BLaER1 (cell line): ENCODE measurements at regions not wholly inside any gene's neighbourhood (a gene's known extent, or its start where the extent isn't known, plus 50 kb on each side); places are given as distances from the start of the nearest gene placed in this dataset.

Experiments
- H3K27ac ChIP-seq: shearing (Covaris generic); formaldehyde crosslinking; 2 replicates; pipeline ENCODE4 v1.8.1; 2022
- H3K27me3 ChIP-seq: shearing (Covaris generic); formaldehyde crosslinking; 2 replicates; pipeline ENCODE4 v1.8.1; 2022
- H3K36me3 ChIP-seq: shearing (Covaris generic); formaldehyde crosslinking; 2 replicates; pipeline ENCODE4 v1.8.1; 2022
- H3K4me1 ChIP-seq: shearing (Covaris generic); formaldehyde crosslinking; 2 replicates; pipeline ENCODE4 v1.8.1; 2022
- H3K4me2 ChIP-seq: shearing (Covaris generic); formaldehyde crosslinking; 2 replicates; pipeline ENCODE4 v1.8.1; 2022
- H3K4me3 ChIP-seq: shearing (Covaris generic); formaldehyde crosslinking; 2 replicates; pipeline ENCODE4 v1.8.1; 2022
- H3K9ac ChIP-seq: shearing (Covaris generic); formaldehyde crosslinking; 2 replicates; pipeline ENCODE4 v1.8.1; 2022
- H3K9me3 ChIP-seq: shearing (Covaris generic); formaldehyde crosslinking; 2 replicates; pipeline ENCODE4 v1.8.1; 2022
- H4K20me1 ChIP-seq: shearing (Covaris generic); formaldehyde crosslinking; 2 replicates; pipeline ENCODE4 v1.8.1; 2022
- Cebpa-rat ChIP-seq: shearing (Covaris generic); IDR thresholded peaks from 2 replicates; pipeline ENCODE4 v1.8.1; 2022

DNA sequence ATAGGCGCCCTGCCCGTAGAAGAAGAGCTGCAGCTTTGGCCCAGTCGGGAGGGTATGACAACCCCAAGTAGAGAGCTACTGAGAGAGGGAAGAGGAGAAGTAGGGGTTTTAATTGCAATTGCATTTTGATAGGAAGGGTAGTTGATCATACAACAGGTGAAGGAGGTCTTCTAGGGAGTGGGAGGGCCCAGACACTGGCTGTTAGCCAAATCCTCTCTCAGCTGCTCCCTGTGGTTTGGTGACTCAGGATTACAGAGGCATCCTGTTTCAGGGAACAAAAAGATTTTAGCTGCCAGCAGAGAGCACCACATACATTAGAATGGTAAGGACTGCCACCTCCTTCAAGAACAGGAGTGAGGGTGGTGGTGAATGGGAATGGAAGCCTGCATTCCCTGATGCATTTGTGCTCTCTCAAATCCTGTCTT lies 408.9 kb upstream of the THBS1 start:
- Histone ChIP-seq H3K27ac (no peak overlapping the region), H3K4me1 (peaks cover 14% of the 10 kb centered on the region; the same call in 1 of the 2 replicates), H3K4me3 (no peak overlapping the region), H3K27me3 (no peaks in the 10 kb centered on the region), H3K4me2 (peak overlapping the region; percentile 3; the same call in 1 of the 2 replicates), H3K36me3 (no peaks in the 10 kb centered on the region), H4K20me1 (no peaks in the 10 kb centered on the region), H3K9me3 (no peaks in the 10 kb centered on the region), H3K9ac (no peak overlapping the region)
- TF ChIP-seq Cebpa-rat: no peak

DNA sequence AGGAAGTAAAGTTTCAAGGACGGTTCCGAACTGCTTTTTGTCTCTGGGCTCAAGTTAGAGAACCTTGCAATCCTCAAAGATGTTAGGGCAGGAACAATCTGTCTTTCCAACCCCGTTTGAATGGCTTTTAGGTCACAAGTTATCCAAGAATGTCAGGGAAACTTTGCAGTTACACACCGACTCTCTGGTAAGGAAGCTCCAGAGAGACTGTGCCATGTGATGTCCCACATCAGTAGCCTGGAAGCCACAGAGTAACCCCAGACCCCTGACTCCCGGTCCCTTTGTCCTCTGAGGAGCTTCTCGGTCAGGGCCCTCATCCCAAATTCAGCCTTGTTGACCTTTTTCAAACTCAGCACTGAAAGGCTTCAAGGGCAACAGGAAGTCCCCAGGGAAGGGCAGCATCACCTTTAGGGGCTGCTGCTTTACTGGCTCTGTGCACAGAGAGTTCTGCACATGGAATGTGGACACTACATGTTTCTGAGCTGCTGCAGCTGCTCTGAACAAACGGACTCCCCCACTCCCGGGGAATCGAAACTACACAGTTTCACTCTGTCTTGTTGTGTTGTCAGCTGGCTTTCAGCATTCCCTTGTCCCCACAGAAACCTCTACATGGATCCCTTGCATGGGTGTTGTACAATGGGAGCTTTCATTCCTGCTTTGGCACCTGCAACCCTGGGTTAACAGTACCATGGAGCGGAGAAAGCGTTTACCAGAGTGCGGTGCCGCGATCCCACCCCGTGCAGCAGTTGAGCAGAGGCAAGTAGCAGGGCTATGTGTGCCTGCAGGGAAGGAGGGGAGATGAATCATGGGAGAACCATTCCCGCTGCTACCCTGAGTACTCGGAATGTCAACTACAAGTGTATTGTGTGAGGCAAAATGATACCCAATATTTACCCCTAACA lies 408.2 kb upstream of the THBS1 start:
- no peak overlapping the region for H3K4me3 ChIP-seq
- no peaks in the 10 kb centered on the region for H4K20me1 ChIP-seq
- H3K9ac ChIP-seq: no peak overlapping the region

DNA sequence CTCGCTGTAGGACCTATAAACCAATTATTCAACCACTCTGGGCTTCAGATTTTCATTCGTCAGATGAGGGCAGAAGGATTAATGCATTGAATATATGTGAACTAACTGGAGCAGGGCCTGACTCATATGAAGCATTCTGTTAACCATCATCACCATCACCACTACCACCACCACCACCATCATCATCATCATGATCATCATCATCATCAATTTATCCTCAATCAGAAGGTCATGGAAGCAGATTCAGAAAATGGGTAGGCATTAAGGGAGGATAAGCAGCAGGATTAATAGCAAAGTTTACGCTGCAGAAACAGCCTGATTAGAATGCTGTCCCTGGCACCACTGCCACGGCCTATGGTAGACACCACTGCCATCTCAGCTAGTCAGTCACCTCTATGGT lies 407.5 kb upstream of the THBS1 start:
- Histone ChIP-seq H4K20me1 (no peaks in the 10 kb centered on the region), H3K4me2 (no peak overlapping the region), H3K9ac (no peak overlapping the region), H3K4me3 (no peak overlapping the region), H3K27me3 (no peaks in the 10 kb centered on the region), H3K9me3 (no peaks in the 10 kb centered on the region), H3K4me1 (peaks cover 14% of the 10 kb centered on the region; the same call in 1 of the 2 replicates), H3K27ac (no peak overlapping the region), H3K36me3 (no peaks in the 10 kb centered on the region)
- no peak for TF ChIP-seq Cebpa-rat

More for the DNA sequence above, 408.2 kb upstream of the THBS1 start:
- H3K36me3 ChIP-seq: no peaks in the 10 kb centered on the region
- H3K27me3 ChIP-seq: no peaks in the 10 kb centered on the region
- peaks cover 14% of the 10 kb centered on the region; the same call in 1 of the 2 replicates for H3K4me1 ChIP-seq
- H3K4me2 ChIP-seq: peak overlapping the region; percentile 3; the same call in 1 of the 2 replicates
- H3K9me3 ChIP-seq: no peaks in the 10 kb centered on the region
- no peak overlapping the region for H3K27ac ChIP-seq
- TF ChIP-seq Cebpa-rat: no peak

DNA sequence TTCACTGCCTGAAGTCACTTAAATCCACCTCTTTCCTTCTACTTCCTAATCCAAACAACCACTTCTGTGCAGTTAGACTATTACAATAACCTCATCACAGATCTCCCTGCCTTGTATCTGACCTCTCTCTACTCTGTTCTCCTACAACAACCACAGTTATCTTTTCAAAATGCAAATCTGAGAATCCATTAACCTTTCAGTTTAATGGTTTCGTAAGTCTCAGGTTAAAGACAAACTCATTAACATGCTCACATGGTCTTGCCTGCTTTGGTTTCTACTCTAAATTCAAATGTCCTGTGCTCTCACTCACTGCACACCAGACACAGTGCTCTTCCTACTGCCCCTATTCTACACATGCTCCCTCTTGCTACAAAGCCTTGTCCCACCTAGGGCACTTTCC lies 406.5 kb upstream of the THBS1 start:
- peaks cover 14% of the 10 kb centered on the region; the same call in 1 of the 2 replicates for H3K4me1 ChIP-seq
- no peak overlapping the region for H3K9ac ChIP-seq
- H4K20me1 ChIP-seq: no peaks in the 10 kb centered on the region
- no peak overlapping the region for H3K4me3 ChIP-seq
- H3K27me3 ChIP-seq: no peaks in the 10 kb centered on the region
- no peak overlapping the region for H3K4me2 ChIP-seq
- H3K9me3 ChIP-seq: no peaks in the 10 kb centered on the region
- no peak for TF ChIP-seq Cebpa-rat
- no peak overlapping the region for H3K27ac ChIP-seq
- H3K36me3 ChIP-seq: no peaks in the 10 kb centered on the region

DNA sequence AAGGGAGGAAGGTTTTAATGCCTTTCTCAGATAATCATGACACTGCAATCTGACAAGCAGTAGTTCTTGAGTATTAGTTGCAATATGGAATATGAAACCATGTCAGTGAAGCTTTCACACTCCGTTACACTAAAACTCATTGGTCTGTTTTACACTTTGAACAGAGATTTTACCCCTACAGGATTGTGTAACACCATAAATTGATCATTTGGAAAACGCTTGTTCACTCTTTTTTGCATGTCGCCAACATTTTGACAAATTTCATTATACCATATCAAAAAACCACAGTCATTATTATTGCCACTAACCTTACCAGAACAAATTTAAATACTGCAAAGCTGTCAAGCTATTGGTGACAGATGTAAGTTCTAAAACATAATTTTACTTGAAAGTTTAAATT lies 404.8 kb upstream of the THBS1 start:
- no peaks in the 10 kb centered on the region for H3K9me3 ChIP-seq

DNA sequence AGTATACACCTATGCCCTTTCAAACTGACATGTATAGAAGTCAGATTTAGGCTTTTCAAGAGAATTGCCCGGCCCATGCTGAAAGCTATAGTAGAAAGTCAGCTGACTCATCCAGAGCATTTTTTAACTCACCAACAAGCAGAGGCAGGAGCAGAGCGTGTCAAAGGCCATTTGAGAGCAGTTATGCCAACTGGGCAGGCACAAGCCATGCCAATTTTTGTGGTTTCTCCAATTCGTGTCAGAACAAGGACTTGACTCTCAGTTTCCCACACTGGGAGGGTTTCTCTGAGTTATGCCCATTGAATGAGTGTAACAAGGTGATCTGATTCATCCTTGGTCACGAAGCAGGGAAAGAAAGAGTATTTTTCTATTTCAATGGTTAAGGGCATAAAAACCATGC lies 403.3 kb upstream of the THBS1 start:
- Histone ChIP-seq H3K4me3 (no peak overlapping the region), H4K20me1 (no peaks in the 10 kb centered on the region), H3K9ac (no peak overlapping the region), H3K4me1 (peaks cover 7% of the 10 kb centered on the region; the same call in 1 of the 2 replicates), H3K36me3 (no peaks in the 10 kb centered on the region), H3K27me3 (no peaks in the 10 kb centered on the region), H3K9me3 (no peaks in the 10 kb centered on the region), H3K27ac (no peak overlapping the region), H3K4me2 (no peak overlapping the region)
- no peak for TF ChIP-seq Cebpa-rat

More for the DNA sequence above, 404.8 kb upstream of the THBS1 start:
- no peak overlapping the region for H3K9ac ChIP-seq
- TF ChIP-seq Cebpa-rat: no peak
- no peak overlapping the region for H3K4me2 ChIP-seq
- no peak overlapping the region for H3K27ac ChIP-seq
- H4K20me1 ChIP-seq: no peaks in the 10 kb centered on the region
- no peak overlapping the region for H3K4me3 ChIP-seq
- no peaks in the 10 kb centered on the region for H3K27me3 ChIP-seq
- H3K4me1 ChIP-seq: peaks cover 14% of the 10 kb centered on the region; the same call in 1 of the 2 replicates
- H3K36me3 ChIP-seq: no peaks in the 10 kb centered on the region

DNA sequence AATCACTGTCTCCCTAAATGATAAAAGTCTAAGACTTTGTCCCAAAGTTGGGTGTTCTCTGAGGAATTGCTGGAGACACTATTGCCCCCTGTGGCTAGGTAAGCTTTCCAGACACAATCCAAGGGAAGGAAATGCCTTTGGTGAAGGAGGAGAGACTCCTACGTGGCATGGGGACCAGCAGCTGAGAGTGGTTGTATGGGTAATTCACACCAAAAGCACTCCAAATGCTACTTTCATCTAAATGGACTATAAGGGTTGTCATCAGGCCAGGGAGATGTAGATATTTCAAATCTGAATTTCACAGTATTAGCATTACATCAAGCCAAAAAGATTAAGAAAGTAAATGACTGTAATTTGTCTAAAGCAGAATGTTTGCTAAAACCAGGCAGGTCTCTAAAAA lies 400.8 kb upstream of the THBS1 start:
- Histone ChIP-seq H3K27me3 (no peaks in the 10 kb centered on the region), H3K4me1 (no peaks in the 10 kb centered on the region), H3K36me3 (no peaks in the 10 kb centered on the region), H4K20me1 (no peaks in the 10 kb centered on the region), H3K27ac (no peak overlapping the region), H3K9ac (no peak overlapping the region), H3K4me2 (no peak overlapping the region), H3K9me3 (no peaks in the 10 kb centered on the region), H3K4me3 (no peak overlapping the region)
- no peak for TF ChIP-seq Cebpa-rat

DNA sequence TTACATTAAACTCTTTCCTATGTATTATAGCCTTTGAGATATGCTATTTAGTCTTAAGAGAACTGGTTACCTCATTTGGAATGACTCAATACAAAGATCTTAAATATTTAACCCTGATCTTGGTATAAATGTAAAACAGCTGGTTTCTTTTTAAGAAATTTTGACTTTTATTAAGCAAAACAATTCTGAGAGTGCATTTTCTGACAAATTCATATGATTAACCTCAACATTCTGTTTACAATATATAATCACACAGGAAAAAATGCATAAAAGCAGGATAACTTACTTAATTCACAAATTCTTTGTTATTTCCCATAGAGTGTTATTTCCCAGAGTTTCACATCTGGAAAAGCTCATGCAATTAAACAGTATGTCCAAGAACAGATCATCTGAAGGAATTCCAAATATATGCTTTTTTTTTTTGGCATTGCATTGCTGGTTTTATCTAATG lies 400.4 kb upstream of the THBS1 start:
- no peak overlapping the region for H3K4me2 ChIP-seq
- H3K4me1 ChIP-seq: no peaks in the 10 kb centered on the region
- H3K4me3 ChIP-seq: no peak overlapping the region
- no peak overlapping the region for H3K27ac ChIP-seq
- H3K27me3 ChIP-seq: no peaks in the 10 kb centered on the region
- H4K20me1 ChIP-seq: no peaks in the 10 kb centered on the region
- no peak for TF ChIP-seq Cebpa-rat
- H3K9me3 ChIP-seq: no peaks in the 10 kb centered on the region
- H3K9ac ChIP-seq: no peak overlapping the region
- no peaks in the 10 kb centered on the region for H3K36me3 ChIP-seq

DNA sequence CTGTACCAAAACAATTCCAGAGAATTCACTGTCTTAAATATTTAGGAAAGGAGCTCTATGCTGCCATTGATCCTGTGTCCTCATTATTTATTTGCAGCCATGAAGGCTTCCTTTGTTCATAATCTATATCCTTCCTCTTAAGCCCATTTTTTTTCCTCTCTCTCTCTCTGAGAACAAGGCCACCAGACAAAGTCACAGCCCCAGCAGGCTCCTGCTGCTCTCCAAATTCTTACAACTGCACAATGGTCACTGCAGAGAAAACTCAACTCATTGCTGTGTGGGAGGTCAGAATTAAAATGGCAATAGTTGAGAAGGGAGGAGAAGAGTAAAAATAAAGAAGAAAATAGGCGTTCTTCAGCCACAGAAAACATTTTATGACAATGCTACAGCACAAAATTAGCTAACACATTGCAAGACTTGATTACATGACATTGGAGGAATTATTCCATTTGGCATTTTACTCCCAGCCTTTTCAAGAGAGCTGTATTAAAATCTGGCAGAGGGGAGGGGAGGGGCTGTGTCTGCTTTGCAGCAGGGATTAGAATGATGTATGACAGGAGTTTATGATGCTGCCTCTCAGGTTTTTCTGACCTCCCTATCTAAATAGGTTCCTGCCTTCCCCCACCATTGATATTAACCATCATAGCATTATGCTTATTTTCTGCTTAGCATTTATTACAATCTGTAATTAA lies 399.7 kb upstream of the THBS1 start:
- H3K9ac ChIP-seq: no peak overlapping the region
- no peak for TF ChIP-seq Cebpa-rat
- no peaks in the 10 kb centered on the region for H3K4me1 ChIP-seq
- H3K4me3 ChIP-seq: no peak overlapping the region
- no peak overlapping the region for H3K27ac ChIP-seq
- H3K4me2 ChIP-seq: no peak overlapping the region
- H4K20me1 ChIP-seq: no peaks in the 10 kb centered on the region
- H3K27me3 ChIP-seq: no peaks in the 10 kb centered on the region
- H3K9me3 ChIP-seq: no peaks in the 10 kb centered on the region
- no peaks in the 10 kb centered on the region for H3K36me3 ChIP-seq

DNA sequence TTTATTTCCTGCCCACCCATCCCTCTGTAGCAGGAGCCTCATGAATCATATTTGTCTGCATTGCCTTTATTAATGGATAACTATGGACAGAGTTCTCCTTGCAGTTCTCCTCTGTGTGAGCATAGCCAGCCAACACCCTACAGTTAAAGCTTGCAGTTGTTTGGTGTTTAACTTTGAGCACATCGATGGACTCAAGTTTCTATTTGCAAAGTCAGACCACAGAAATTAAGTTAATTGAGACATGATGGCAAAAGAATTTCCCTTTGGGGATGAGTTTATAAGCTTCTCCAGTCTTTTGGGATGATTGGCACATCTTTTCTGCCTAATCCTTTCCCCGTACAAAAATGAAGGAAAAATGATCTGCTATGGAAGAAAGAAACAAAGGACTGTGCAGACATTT lies 398.9 kb upstream of the THBS1 start:
- Histone ChIP-seq H3K4me2 (no peak overlapping the region), H3K9me3 (no peaks in the 10 kb centered on the region), H3K27me3 (no peaks in the 10 kb centered on the region), H3K27ac (no peak overlapping the region), H3K9ac (no peak overlapping the region), H4K20me1 (no peaks in the 10 kb centered on the region), H3K36me3 (no peaks in the 10 kb centered on the region), H3K4me1 (no peaks in the 10 kb centered on the region), H3K4me3 (no peak overlapping the region)
- TF ChIP-seq Cebpa-rat: no peak
